CD4-positive, alpha-beta T cell treated with Interleukin-12 subunit alpha and Interleukin-12 subunit beta, for 1 hour (primary cell): ENCODE measurements at regions not wholly inside any gene's neighbourhood (a gene's known extent, or its start where the extent isn't known, plus 50 kb on each side); places are given as distances from the start of the nearest gene placed in this dataset.

ENCODE experiments used
- DNase-seq: peaks from one replicate; pipeline ENCODE4 v3.0.0-alpha.2; 2020

GRCh38 chr5:31137676-31138075 is 55.8 kb upstream of the CDH6 start:
- DNase-seq = no peak

DNA sequence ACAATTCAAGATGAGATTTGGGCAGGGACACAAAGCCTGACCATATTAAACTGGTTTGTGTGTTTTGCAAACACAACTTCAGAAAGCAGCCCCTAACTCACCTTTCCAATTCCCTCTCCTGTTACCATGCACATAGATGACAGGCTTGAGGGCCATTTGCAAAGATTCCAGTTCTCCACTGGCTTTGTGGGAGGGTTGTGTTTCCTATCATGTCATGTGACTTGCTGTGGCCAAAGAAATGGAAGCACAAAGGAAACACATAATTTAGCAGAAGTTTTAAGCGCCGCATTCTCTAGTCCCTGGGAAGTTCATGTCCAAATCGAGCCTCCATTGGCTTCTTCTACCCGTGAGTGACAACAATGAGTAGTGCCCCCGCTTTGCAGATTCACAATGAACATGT is 57.9 kb upstream of the CDH6 start:
- no peak for DNase-seq

GRCh38 chr5:31133488-31133887 is 60.0 kb upstream of the CDH6 start:
- no peak for DNase-seq

- DNase-seq = no peak
Measured at GRCh38 chr5:31131381-31131891, 62.0 kb upstream of the CDH6 start.

GRCh38 chr5:31130676-31131075 is 62.8 kb upstream of the CDH6 start:
- no peak for DNase-seq

DNA sequence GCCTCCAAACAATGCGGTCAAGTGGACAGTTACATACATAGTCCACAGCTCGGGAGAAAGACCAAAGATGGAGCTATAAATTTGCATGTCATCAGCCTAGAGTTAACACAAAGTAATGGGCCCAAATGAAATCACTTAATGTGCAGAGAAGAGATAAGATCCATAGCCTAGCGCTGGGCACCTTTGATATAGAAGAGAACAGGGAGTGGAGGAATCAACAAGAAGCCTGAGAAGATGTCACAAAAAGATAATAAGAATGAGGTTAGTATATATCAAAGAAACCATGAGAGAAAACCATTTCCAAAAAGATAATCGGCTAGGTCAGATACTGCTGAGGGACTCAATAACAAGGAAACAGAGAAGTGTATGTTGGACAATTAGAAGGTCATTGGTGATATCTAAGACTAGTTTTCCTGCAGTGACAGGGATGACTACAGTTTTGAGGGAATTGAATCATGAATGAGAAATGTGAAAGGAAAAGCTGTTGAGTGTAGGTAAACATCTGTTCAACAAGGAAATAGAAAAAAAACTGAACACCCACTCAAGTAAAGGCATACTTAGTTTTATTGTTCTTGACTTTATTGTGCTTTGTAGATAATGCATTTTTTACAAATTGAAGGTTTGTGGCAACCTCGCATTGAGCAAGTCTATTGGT is 68.7 kb upstream of the CDH6 start:
- DNase-seq = no peak

DNA sequence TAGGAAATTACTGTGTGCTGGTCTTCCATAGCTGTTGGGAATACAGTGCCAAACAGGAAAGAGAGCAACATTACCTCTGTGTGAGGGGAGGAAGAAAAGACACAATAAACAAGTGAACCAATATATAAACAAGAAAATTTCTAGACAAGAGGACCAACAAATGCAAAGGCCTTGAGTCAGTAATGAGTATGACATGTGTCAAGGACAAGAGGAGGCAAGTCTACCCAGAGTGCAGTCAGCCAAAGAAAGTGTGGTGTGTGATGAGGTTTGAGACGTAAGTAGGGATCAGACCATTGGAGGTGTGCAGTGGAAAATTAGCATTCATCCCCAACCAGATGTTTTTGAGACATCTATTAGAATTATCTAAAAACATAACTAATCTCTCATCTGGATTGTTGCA is 69.5 kb upstream of the CDH6 start:
- no peak for DNase-seq

- DNase-seq = no peak
Measured at GRCh38 chr5:31122998-31123951, 70.2 kb upstream of the CDH6 start.

DNA sequence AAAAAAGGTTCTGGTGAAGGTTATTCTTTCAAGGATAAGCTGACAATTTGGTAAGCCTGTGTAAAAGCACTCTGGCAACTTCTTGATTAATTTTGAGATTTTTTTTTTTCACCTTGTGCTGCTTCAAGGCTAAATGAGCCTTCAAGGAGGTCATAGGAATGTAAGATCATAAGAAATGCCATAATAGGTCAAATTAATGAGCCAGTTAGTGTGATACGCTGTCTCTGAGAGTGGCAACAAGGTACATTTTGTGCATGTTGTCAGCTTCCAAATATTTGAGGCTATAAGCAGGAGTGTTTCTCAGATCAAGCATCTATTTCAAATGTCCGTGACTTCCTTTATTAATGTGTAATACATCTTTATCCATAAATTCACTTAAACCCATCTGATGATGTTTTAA is 72.3 kb upstream of the CDH6 start:
- no peak for DNase-seq

- DNase-seq = no peak
Measured at GRCh38 chr5:31120642-31120948, 72.9 kb upstream of the CDH6 start.

GRCh38 chr5:31119938-31120641 is 73.4 kb upstream of the CDH6 start:
- DNase-seq = no peak

DNA sequence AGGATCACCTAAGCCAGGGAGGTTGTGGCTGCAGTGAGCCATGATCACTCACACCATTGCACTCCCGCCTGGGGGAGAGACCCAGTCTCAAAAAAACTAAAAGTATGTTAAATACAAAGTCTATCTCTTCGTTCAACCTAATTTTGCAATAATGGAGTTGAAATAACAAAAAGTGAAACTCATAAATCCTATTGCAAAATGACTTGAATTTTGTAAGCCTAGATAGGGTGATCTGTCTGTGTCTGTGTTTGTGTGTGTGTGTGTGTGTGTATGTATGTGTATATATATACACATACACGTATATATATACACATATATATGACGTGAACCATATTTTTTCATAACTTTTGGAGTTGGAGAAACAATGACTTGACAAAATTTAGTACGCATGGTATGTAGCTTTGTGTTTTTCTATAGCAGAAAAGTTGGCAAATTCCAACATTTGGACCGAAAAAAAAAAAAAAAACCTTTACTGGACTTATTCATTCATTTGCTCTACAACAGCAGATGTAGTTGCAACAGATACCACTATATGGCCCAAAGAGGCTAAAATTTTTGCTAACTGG is 76.9 kb upstream of the CDH6 start:
- no peak for DNase-seq

GRCh38 chr5:31114817-31115216 is 78.7 kb upstream of the CDH6 start:
- no peak for DNase-seq

DNA sequence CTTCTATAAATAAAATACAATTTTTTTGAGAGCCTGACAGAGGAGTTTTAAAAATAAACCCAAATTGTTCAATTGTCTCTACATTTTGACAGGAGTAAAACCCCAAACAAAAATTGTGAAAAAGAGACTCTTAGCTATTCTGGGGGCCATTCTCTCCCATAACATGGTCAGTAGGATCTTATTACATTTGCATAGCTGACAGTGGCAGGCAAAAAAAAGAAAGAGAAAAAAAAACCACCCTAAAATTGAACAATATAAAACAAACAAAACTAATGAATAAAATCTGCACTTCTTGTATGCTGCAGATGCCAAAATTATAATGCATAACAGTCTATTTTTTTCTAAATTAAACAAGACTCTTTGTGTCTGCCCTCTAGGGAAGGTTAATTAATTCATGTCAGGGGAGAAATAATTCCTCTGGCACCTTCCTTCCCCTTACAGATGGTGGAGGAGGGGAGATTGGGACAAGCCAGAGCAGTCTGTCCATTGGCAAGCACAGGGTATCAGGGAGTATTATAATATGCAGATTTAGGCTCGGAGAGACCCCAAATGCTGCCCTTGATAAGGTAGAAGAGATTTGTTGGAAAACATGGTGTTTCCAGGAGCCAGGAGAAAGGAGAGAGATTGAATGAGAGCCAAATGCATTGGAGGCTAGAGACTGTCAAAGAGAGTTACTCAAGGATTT is 79.7 kb upstream of the CDH6 start:
- no peak for DNase-seq

GRCh38 chr5:31113101-31113500 is 80.4 kb upstream of the CDH6 start:
- DNase-seq = no peak

GRCh38 chr5:31107091-31107518 is 86.4 kb upstream of the CDH6 start:
- no peak for DNase-seq

DNA sequence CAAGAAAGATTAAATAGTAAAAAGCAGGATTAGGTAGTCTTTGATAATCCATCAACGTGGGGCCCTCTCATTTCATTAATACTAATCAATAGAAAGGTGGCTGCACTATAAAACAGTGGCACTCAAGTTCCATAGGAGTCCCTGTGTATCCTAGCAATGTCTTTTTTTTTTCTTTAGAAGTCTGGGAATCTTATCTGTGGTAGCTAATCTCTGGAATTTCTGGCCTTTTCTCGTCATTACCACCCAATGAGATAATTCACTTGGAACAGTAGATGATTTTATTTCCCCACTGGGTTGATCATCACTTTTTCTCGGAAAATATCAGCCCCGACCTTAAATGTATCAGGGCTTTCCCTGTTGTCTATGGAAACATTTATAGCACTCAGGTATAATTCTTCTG is 86.8 kb upstream of the CDH6 start:
- DNase-seq = no peak

DNA sequence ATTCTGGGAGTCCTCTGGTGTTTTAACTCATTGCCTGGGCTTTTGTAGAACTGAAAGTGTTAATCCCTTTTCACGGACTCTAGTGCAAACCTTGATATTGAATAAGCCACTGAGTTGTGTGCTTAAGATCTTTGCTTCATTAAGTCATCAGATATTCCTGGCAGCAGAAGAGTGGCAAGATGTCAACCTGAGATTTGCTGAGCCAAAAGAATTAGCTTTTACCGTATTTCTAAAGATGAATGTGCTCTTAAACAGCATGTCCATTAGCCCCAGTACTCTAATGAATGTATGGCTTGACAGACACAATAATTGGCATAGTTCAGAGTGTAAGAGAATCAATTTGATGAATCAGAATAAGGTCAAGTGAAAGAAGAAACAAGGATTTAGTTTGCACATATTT is 87.2 kb upstream of the CDH6 start:
- DNase-seq = no peak

DNA sequence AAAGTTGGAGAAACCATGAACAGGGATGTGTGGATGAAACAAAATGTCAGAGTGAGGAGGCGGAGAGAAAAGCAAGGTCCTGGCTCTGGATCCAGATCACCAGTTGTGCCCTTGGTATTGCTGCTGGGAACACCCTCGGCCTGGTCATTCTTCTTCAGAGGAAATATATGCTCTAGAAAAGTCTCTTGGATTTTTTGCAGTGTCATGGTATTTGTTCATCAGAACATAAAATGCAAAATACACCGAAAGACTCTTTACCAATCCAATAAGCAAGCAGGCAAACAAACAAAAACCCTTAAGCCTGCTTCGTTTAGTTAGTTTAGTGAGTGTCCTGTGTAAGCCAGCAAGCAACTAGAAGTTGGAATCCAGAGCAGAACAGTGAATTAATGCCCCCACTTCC is 88.7 kb upstream of the CDH6 start:
- no peak for DNase-seq

GRCh38 chr5:31100781-31101310 is 92.6 kb upstream of the CDH6 start:
- no peak for DNase-seq

GRCh38 chr5:31100047-31100575 is 93.4 kb upstream of the CDH6 start:
- DNase-seq = no peak

- no peak for DNase-seq
Measured at GRCh38 chr5:31098811-31099210, 94.7 kb upstream of the CDH6 start.
